ENCODE measurements at regions not wholly inside any gene's neighbourhood (a gene's known extent, or its start where the extent isn't known, plus 50 kb on each side); places are given as distances from the start of the nearest gene placed in this dataset.

GRCh38 chr21:39029086-39029755 is 154.0 kb downstream of the PSMG1 start:
- intact Hi-C loops (cut with DNase I) = no loop called here
- H3K4me3 ChIP-seq (ENCODE audit: low read length in 3 of 3) = no peak overlapping the region
- no peak overlapping the region for H3K9ac ChIP-seq (ENCODE audit: low read length in 3 of 3)
- no peak overlapping the region for H3K27ac ChIP-seq (ENCODE audit: low read depth in 2 of 2, low read length in 2 of 2)
- TF ChIP-seq CTCF (IDR thresholded peaks at IDR 0.05; ENCODE audit: borderline replicate concordance, extremely low read depth, insufficient read depth) = no peak
- H3K4me1 ChIP-seq (ENCODE audit: control insufficient read depth in 2 of 3, insufficient read depth in 2 of 3, low read depth in 1 of 3, low read length in 3 of 3) = peaks cover under 1 to 4% (median 2%) of the 10 kb centered on the region in 3 donors
- H3K9me3 ChIP-seq (ENCODE audit: control insufficient read depth in 2 of 3, insufficient read depth in 1 of 3, low read length in 3 of 3) = peaks cover 0 to 7% (median 0%) of the 10 kb centered on the region in 3 donors
- H3K27me3 ChIP-seq (ENCODE audit: control insufficient read depth, insufficient read depth, low read length) = no peaks in the 10 kb centered on the region
- FAIRE-seq (no peak), DNase-seq (peak in 2 of 5 donors; percentile 52 to 72)
- H3K36me3 ChIP-seq (ENCODE audit: control insufficient read depth in 2 of 3, insufficient read depth in 3 of 3, low read length in 3 of 3) = no peaks in the 10 kb centered on the region

- no peaks in the 10 kb centered on the region for H3K36me3 ChIP-seq (ENCODE audit: control insufficient read depth in 2 of 3, insufficient read depth in 3 of 3, low read length in 3 of 3)
- DNase-seq = no peak
- peaks cover 0 to 7% (median 0%) of the 10 kb centered on the region in 3 donors for H3K9me3 ChIP-seq (ENCODE audit: control insufficient read depth in 2 of 3, insufficient read depth in 1 of 3, low read length in 3 of 3)
- no peak for TF ChIP-seq CTCF (IDR thresholded peaks at IDR 0.05; ENCODE audit: borderline replicate concordance, extremely low read depth, insufficient read depth)
- no peak overlapping the region for H3K9ac ChIP-seq (ENCODE audit: low read length in 3 of 3)
- no peak overlapping the region for H3K4me3 ChIP-seq (ENCODE audit: low read length in 3 of 3)
- no peaks in the 10 kb centered on the region for H3K27me3 ChIP-seq (ENCODE audit: control insufficient read depth, insufficient read depth, low read length)
- H3K27ac ChIP-seq (ENCODE audit: low read depth in 2 of 2, low read length in 2 of 2) = no peak overlapping the region
- intact Hi-C loops (cut with DNase I) = no loop called here
- peaks cover 2 to 28% (median 25%) of the 10 kb centered on the region in 3 donors for H3K4me1 ChIP-seq (ENCODE audit: control insufficient read depth in 2 of 3, insufficient read depth in 2 of 3, low read depth in 1 of 3, low read length in 3 of 3)
- no peak for FAIRE-seq
Measured at GRCh38 chr21:39025198-39025597, 158.1 kb downstream of the PSMG1 start.

GRCh38 chr21:39024538-39024937 is 158.7 kb downstream of the PSMG1 start:
- intact Hi-C loops (cut with DNase I) = no loop called here
- Histone ChIP-seq H3K27me3 (ENCODE audit: control insufficient read depth, insufficient read depth, low read length) (no peaks in the 10 kb centered on the region), H3K36me3 (ENCODE audit: control insufficient read depth in 2 of 3, insufficient read depth in 3 of 3, low read length in 3 of 3) (no peaks in the 10 kb centered on the region), H3K9me3 (ENCODE audit: control insufficient read depth in 2 of 3, insufficient read depth in 1 of 3, low read length in 3 of 3) (peaks cover 0 to 7% (median 0%) of the 10 kb centered on the region in 3 donors), H3K4me3 (ENCODE audit: low read length in 3 of 3) (no peak overlapping the region), H3K9ac (ENCODE audit: low read length in 3 of 3) (no peak overlapping the region), H3K27ac (ENCODE audit: low read depth in 2 of 2, low read length in 2 of 2) (no peak overlapping the region), H3K4me1 (ENCODE audit: control insufficient read depth in 2 of 3, insufficient read depth in 2 of 3, low read depth in 1 of 3, low read length in 3 of 3) (peaks cover 2 to 28% (median 25%) of the 10 kb centered on the region in 3 donors)
- TF ChIP-seq CTCF (IDR thresholded peaks at IDR 0.05; ENCODE audit: borderline replicate concordance, extremely low read depth, insufficient read depth) = no peak
- DNase-seq (no peak), FAIRE-seq (no peak)

Measured in kidney (tissue), 13 donors.